Omental fat pad (tissue), 3 donors: ENCODE measurements at regions not wholly inside any gene's neighbourhood (a gene's known extent, or its start where the extent isn't known, plus 50 kb on each side); places are given as distances from the start of the nearest gene placed in this dataset.

Experiments
- ATAC-seq: fragments of 150-250 bp; one replicate; pipeline ENCODE4 v1.9.1; 2016; ENCODE audit warnings: mild to moderate bottlenecking, moderate library complexity; ENCODE audit not compliant: low FRiP score
- DNase-seq: peaks from one replicate; pipeline ENCODE4 v3.0.0-alpha.2; 2019; ENCODE audit warnings: low spot score
- CTCF ChIP-seq, 3 donors: fragments of 450-650 bp; IDR thresholded peaks; one replicate each; pipeline ENCODE4 v1.5.1; 2016 to 2017; ENCODE audit warnings: antibody characterized with exemption in 3 of 3, mild to moderate bottlenecking in 3 of 3, moderate library complexity in 2 of 3

GRCh38 chr12:58186401-58186800 lies 245.0 kb downstream of the ATP23 start:
- no peak for TF ChIP-seq CTCF (IDR thresholded peaks at IDR 0.05)
- DNase-seq = no peak
- no peak for ATAC-seq

- DNase-seq (no peak), ATAC-seq (no peak)
- no peak for TF ChIP-seq CTCF (IDR thresholded peaks at IDR 0.05)
Measured at GRCh38 chr12:58186914-58187313, 245.5 kb downstream of the ATP23 start.

GRCh38 chr12:58189030-58189429 lies 247.7 kb downstream of the ATP23 start:
- ATAC-seq (no peak), DNase-seq (no peak)
- TF ChIP-seq CTCF (IDR thresholded peaks at IDR 0.05) = no peak

GRCh38 chr12:58189893-58190292 lies 248.5 kb downstream of the ATP23 start:
- DNase-seq (no peak), ATAC-seq (no peak)
- no peak for TF ChIP-seq CTCF (IDR thresholded peaks at IDR 0.05)

GRCh38 chr12:58190618-58191017 lies 249.3 kb downstream of the ATP23 start:
- no peak for TF ChIP-seq CTCF (IDR thresholded peaks at IDR 0.05)
- ATAC-seq = no peak
- DNase-seq = no peak

GRCh38 chr12:58196971-58197370 lies 255.6 kb downstream of the ATP23 start:
- DNase-seq (no peak), ATAC-seq (no peak)
- no peak for TF ChIP-seq CTCF (IDR thresholded peaks at IDR 0.05)

GRCh38 chr12:58202933-58203718 lies 261.8 kb downstream of the ATP23 start:
- no peak for TF ChIP-seq CTCF (IDR thresholded peaks at IDR 0.05)
- no peak for DNase-seq
- ATAC-seq = no peak
